HepG2 (cell line): ENCODE measurements at regions not wholly inside any gene's neighbourhood (a gene's known extent, or its start where the extent isn't known, plus 50 kb on each side); places are given as distances from the start of the nearest gene placed in this dataset.

Source experiments
- ADNP ChIP-seq: sonication (generic); formaldehyde crosslinking; IDR thresholded peaks from 2 replicates; pipeline ENCODE4 v1.4.0; 2020; ENCODE audit warnings: missing genetic modification reagents
- CBX2 ChIP-seq, 2 experiments: fragments of 200-600 bp in 1 of 2; sonication (generic); formaldehyde crosslinking in 1 of 2; IDR thresholded peaks; 2 replicates each; pipeline versions ENCODE4 v1.7.0 to v1.8.1; 2018 to 2022; ENCODE audit warnings: low read depth in 2 of 2, low read length in 1 of 2, mild to moderate bottlenecking in 1 of 2, missing genetic modification reagents in 1 of 2
- CCAR2 ChIP-seq: fragments of 200-400 bp; formaldehyde crosslinking; optimal IDR thresholded peaks from 2 replicates; pipeline ENCODE3; 2018; ENCODE audit warnings: low read depth, mild to moderate bottlenecking, low read length, moderate library complexity
- CCDC6 ChIP-seq: sonication (generic); formaldehyde crosslinking; IDR thresholded peaks from 2 replicates; pipeline ENCODE4 v1.8.1; 2022; ENCODE audit warnings: mild to moderate bottlenecking, missing genetic modification reagents, moderate library complexity
- DNMT3B ChIP-seq: conservative IDR thresholded peaks from 2 replicates; pipeline ENCODE4 v1.6.1; 2016; ENCODE audit warnings: missing biosample characterization, control low read depth
- ELF1 ChIP-seq: sonication (generic); formaldehyde crosslinking; IDR thresholded peaks from 2 replicates; pipeline ENCODE4 v1.4.0; 2020; ENCODE audit warnings: missing genetic modification reagents
- FOSL1 ChIP-seq: sonication (generic); formaldehyde crosslinking; IDR thresholded peaks from 2 replicates; pipeline ENCODE4 v1.9.0; 2021; ENCODE audit warnings: missing genetic modification reagents, borderline replicate concordance
- HES4 ChIP-seq: sonication (generic); formaldehyde crosslinking; IDR thresholded peaks from 2 replicates; pipeline ENCODE4 v1.9.0; 2021; ENCODE audit warnings: mild to moderate bottlenecking, missing genetic modification reagents, borderline replicate concordance
- HMG20B ChIP-seq: conservative IDR thresholded peaks from 2 replicates; pipeline ENCODE4 v1.6.1; 2016; ENCODE audit warnings: missing genetic modification reagents, missing compliant biosample characterization
- HNF4G ChIP-seq, 2 experiments: sonication (generic) in 1 of 2; formaldehyde crosslinking in 1 of 2; IDR thresholded peaks; 2 replicates each; pipeline versions ENCODE4 v1.4.0 to v1.6.1; 2011 to 2020; ENCODE audit warnings: borderline replicate concordance in 2 of 2, low read depth in 2 of 2, mild to moderate bottlenecking in 2 of 2, low read length in 1 of 2, missing genetic modification reagents in 1 of 2, moderate library complexity in 1 of 2
- KAT7 ChIP-seq: IDR thresholded peaks from 2 replicates; pipeline ENCODE4 v1.6.1; 2018; ENCODE audit warnings: borderline replicate concordance, missing compliant biosample characterization
- RCOR2 ChIP-seq: IDR thresholded peaks from 2 replicates; pipeline ENCODE4 v1.6.1; 2016; ENCODE audit warnings: missing biosample characterization, missing genetic modification reagents
- SAP130 ChIP-seq: IDR thresholded peaks from 2 replicates; pipeline ENCODE4 v1.6.1; 2016; ENCODE audit warnings: low read depth
- TAF15 ChIP-seq: fragments of 200-400 bp; formaldehyde crosslinking; IDR thresholded peaks from one replicate; pipeline ENCODE4 v1.6.1; 2018; ENCODE audit warnings: mild to moderate bottlenecking, low read depth, low read length; ENCODE audit not compliant: poor library complexity, severe bottlenecking
- ZNF260 ChIP-seq: sonication (generic); formaldehyde crosslinking; IDR thresholded peaks from 2 replicates; pipeline ENCODE4 v1.4.0; 2020; ENCODE audit warnings: missing genetic modification reagents, low read depth, mild to moderate bottlenecking, borderline replicate concordance
- ZNF343 ChIP-seq: sonication (generic); formaldehyde crosslinking; IDR thresholded peaks from 2 replicates; pipeline ENCODE4 v1.4.0; 2020; ENCODE audit warnings: mild to moderate bottlenecking, missing genetic modification reagents
- ZNF773 ChIP-seq: sonication (generic); formaldehyde crosslinking; IDR thresholded peaks from 2 replicates; pipeline ENCODE4 v1.4.0; 2020; ENCODE audit warnings: missing genetic modification reagents, borderline replicate concordance
- ZNF83 ChIP-seq: sonication (generic); formaldehyde crosslinking; IDR thresholded peaks from 2 replicates; pipeline ENCODE4 v1.4.0; 2020; ENCODE audit warnings: missing genetic modification reagents, mild to moderate bottlenecking, borderline replicate concordance
- ZSCAN29 ChIP-seq: sonication (generic); formaldehyde crosslinking; conservative IDR thresholded peaks from 2 replicates; pipeline ENCODE4 v1.4.0; 2020; ENCODE audit warnings: mild to moderate bottlenecking, missing genetic modification reagents
- TF ChIP-seq, protein P1 (sequence below): sonication (generic); formaldehyde crosslinking; IDR thresholded peaks from 2 replicates; pipeline ENCODE4 v1.5.1; 2020; ENCODE audit warnings: missing genetic modification reagents, mild to moderate bottlenecking, borderline replicate concordance
- TF ChIP-seq, protein P2 (sequence below): sonication (generic); formaldehyde crosslinking; conservative IDR thresholded peaks from 2 replicates; pipeline ENCODE4 v1.4.0; 2020; ENCODE audit warnings: missing genetic modification reagents
- TF ChIP-seq, protein P3 (sequence below): sonication (generic); formaldehyde crosslinking; IDR thresholded peaks from 2 replicates; pipeline ENCODE4 v1.5.1; 2020; ENCODE audit warnings: mild to moderate bottlenecking, missing genetic modification reagents, moderate library complexity

DNA sequence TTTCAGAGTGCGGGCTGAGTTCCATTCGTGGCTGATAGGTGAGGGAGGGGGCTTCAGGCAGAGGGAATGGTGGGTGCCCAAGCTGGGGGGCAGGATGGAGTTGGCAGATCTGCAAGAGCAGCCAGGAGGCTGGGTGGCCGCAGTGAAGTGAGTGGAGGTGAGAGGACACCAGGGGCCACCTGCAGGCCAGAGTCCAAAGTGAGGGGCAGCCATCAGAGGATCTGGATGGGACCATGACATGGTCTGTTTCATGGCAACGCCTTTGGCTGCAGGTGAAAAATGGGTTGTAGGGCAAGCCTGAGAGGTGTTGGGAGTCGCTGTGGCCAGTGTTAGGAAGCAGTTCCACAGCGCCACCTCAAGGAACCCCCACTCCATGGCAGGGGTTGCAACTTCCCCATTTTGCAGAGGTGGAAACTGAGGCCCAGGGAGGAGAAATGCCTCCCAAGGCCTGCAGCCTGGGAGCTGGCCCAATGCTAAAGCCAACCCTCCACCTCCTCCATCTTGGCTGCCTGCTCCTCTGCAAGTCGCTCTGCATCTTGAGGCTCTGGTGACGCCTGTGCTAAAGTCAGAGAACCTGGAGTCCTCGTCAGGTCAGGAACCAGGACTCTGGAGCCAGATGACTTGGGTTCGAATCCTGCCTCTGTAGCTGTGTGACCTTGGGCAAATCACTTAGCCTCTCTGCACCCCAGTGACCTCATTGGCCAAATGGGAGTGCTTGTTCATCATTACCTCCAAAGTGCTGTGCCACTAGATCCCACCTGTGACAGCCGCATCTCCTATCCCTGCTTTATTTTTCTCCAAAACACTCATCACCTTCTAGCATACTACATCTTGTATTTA lies 153.8 kb downstream of the CEBPB start (continued):
- TF ChIP-seq KAT7 (CRISPR knock-in tag) (no peak), FOSL1 (CRISPR knock-in tag) (no peak), ZNF260 (CRISPR knock-in tag) (no peak), ZNF343 (CRISPR knock-in tag) (no peak), DNMT3B (CRISPR knock-in tag) (no peak), HES4 (CRISPR knock-in tag) (0 out of 2 replicates have a peak, but pooled peaks have one; percentile 19), ZSCAN29 (no peak), SAP130 (CRISPR knock-in tag) (no peak), ZNF83 (CRISPR knock-in tag) (no peak), CCAR2 (no peak), HMG20B (CRISPR knock-in tag) (peak; percentile 48; the same call in 1 of the 2 replicates), RCOR2 (peak; percentile 87; the same call in 1 of the 2 replicates), ZNF773 (CRISPR knock-in tag) (no peak), ADNP (CRISPR knock-in tag) (peak; percentile 93; the same call in 1 of the 2 replicates), ELF1 (CRISPR knock-in tag) (peak; percentile 35; the same call in 1 of the 2 replicates), CCDC6 (CRISPR knock-in tag) (no peak), HNF4G (IDR thresholded peaks at IDR 0.05; ENCODE audit: borderline replicate concordance, low read depth, low read length) (peak; percentile 27; the same call in 1 of the 2 replicates), HNF4G (CRISPR knock-in tag; IDR thresholded peaks at IDR 0.05; ENCODE audit: borderline replicate concordance, low read depth) (peak; percentile 42; the same call in 1 of the 2 replicates), CBX2 (IDR thresholded peaks at IDR 0.05; ENCODE audit: low read depth, low read length) (no peak), CBX2 (CRISPR knock-in tag; IDR thresholded peaks at IDR 0.05; ENCODE audit: low read depth) (no peak), TAF15 (no peak)
- TF ChIP-seq, protein P1, sequence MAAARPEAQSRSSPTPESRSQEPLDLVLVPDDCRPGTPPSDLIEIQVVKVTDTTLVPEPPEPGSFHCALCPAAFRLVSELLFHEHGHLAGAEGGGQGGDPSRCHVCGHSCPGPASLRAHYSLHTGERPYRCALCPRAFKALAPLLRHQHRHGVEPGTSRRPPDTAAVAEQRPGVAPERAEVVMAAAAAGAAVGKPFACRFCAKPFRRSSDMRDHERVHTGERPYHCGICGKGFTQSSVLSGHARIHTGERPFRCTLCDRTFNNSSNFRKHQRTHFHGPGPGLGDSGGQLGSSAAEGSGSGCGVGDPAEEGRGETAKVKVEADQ (CRISPR knock-in tag), result no peak
- TF ChIP-seq, protein P2, sequence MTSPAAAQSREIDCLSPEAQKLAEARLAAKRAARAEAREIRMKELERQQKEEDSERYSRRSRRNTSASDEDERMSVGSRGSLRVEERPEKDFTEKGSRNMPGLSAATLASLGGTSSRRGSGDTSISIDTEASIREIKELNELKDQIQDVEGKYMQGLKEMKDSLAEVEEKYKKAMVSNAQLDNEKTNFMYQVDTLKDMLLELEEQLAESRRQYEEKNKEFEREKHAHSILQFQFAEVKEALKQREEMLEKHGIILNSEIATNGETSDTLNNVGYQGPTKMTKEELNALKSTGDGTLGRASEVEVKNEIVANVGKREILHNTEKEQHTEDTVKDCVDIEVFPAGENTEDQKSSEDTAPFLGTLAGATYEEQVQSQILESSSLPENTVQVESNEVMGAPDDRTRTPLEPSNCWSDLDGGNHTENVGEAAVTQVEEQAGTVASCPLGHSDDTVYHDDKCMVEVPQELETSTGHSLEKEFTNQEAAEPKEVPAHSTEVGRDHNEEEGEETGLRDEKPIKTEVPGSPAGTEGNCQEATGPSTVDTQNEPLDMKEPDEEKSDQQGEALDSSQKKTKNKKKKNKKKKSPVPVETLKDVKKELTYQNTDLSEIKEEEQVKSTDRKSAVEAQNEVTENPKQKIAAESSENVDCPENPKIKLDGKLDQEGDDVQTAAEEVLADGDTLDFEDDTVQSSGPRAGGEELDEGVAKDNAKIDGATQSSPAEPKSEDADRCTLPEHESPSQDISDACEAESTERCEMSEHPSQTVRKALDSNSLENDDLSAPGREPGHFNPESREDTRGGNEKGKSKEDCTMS (CRISPR knock-in tag), result no peak
- TF ChIP-seq, protein P3, sequence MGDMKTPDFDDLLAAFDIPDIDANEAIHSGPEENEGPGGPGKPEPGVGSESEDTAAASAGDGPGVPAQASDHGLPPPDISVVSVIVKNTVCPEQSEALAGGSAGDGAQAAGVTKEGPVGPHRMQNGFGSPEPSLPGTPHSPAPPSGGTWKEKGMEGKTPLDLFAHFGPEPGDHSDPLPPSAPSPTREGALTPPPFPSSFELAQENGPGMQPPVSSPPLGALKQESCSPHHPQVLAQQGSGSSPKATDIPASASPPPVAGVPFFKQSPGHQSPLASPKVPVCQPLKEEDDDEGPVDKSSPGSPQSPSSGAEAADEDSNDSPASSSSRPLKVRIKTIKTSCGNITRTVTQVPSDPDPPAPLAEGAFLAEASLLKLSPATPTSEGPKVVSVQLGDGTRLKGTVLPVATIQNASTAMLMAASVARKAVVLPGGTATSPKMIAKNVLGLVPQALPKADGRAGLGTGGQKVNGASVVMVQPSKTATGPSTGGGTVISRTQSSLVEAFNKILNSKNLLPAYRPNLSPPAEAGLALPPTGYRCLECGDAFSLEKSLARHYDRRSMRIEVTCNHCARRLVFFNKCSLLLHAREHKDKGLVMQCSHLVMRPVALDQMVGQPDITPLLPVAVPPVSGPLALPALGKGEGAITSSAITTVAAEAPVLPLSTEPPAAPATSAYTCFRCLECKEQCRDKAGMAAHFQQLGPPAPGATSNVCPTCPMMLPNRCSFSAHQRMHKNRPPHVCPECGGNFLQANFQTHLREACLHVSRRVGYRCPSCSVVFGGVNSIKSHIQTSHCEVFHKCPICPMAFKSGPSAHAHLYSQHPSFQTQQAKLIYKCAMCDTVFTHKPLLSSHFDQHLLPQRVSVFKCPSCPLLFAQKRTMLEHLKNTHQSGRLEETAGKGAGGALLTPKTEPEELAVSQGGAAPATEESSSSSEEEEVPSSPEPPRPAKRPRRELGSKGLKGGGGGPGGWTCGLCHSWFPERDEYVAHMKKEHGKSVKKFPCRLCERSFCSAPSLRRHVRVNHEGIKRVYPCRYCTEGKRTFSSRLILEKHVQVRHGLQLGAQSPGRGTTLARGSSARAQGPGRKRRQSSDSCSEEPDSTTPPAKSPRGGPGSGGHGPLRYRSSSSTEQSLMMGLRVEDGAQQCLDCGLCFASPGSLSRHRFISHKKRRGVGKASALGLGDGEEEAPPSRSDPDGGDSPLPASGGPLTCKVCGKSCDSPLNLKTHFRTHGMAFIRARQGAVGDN (CRISPR knock-in tag), result peak; percentile 64
